Osteoblast (primary cell): ENCODE measurements at regions not wholly inside any gene's neighbourhood (a gene's known extent, or its start where the extent isn't known, plus 50 kb on each side); places are given as distances from the start of the nearest gene placed in this dataset.

Experiments used
- DNase-seq: peaks from one replicate; pipeline ENCODE4 v3.0.0; 2011; ENCODE audit warnings: low spot score, mixed read lengths; ENCODE audit not compliant: insufficient read length; ENCODE audit errors: missing footprints
- H2AFZ ChIP-seq: 2 replicates; pipeline ENCODE4 v1.6.0; 2011; ENCODE audit warnings: mild to moderate bottlenecking, low read length
- H3K27ac ChIP-seq: 2 replicates; pipeline ENCODE4 v1.5.1; 2011; ENCODE audit warnings: mild to moderate bottlenecking, low read depth, low read length, moderate library complexity
- H3K27me3 ChIP-seq: 2 replicates; pipeline ENCODE4 v1.6.0; 2012; ENCODE audit warnings: mild to moderate bottlenecking, control low read depth, inconsistent platforms, low read length, moderate library complexity; ENCODE audit not compliant: insufficient read depth
- H3K36me3 ChIP-seq: 2 replicates; pipeline ENCODE4 v1.5.1; 2011; ENCODE audit warnings: mild to moderate bottlenecking, low read length, control low read depth, moderate library complexity; ENCODE audit not compliant: insufficient read depth
- H3K4me1 ChIP-seq: 2 replicates; pipeline ENCODE4 v1.5.1; 2011; ENCODE audit warnings: mild to moderate bottlenecking, low read length, control low read depth, moderate library complexity; ENCODE audit not compliant: insufficient read depth
- H3K4me2 ChIP-seq: 2 replicates; pipeline ENCODE4 v1.6.0; 2011; ENCODE audit warnings: mild to moderate bottlenecking, low read length; ENCODE audit not compliant: insufficient read depth
- H3K4me3 ChIP-seq: fragments of 200-600 bp; sonication (generic); 3 replicates; pipeline ENCODE4 v1.5.1; 2012; ENCODE audit warnings: mild to moderate bottlenecking, low read length, inconsistent platforms; ENCODE audit not compliant: insufficient read depth
- H3K79me2 ChIP-seq: 2 replicates; pipeline ENCODE4 v1.6.0; 2012; ENCODE audit warnings: mild to moderate bottlenecking, low read length, control low read depth, inconsistent platforms; ENCODE audit not compliant: insufficient read depth
- H3K9me3 ChIP-seq: 2 replicates; pipeline ENCODE4 v1.5.1; 2011; ENCODE audit warnings: low read depth, low read length, control low read depth
- H4K20me1 ChIP-seq: 2 replicates; pipeline ENCODE4 v1.6.0; 2012; ENCODE audit warnings: mild to moderate bottlenecking, low read length, control low read depth; ENCODE audit not compliant: insufficient read depth
- TF ChIP-seq, protein P1 (sequence below): IDR thresholded peaks from 2 replicates; pipeline ENCODE4 v1.5.1; 2011; ENCODE audit warnings: mild to moderate bottlenecking, low read depth, low read length, moderate library complexity; ENCODE audit errors: extremely low read depth

GRCh38 chr11:8828580-8829361 lies 82.2 kb upstream of the AKIP1 start:
- TF ChIP-seq, protein P1, sequence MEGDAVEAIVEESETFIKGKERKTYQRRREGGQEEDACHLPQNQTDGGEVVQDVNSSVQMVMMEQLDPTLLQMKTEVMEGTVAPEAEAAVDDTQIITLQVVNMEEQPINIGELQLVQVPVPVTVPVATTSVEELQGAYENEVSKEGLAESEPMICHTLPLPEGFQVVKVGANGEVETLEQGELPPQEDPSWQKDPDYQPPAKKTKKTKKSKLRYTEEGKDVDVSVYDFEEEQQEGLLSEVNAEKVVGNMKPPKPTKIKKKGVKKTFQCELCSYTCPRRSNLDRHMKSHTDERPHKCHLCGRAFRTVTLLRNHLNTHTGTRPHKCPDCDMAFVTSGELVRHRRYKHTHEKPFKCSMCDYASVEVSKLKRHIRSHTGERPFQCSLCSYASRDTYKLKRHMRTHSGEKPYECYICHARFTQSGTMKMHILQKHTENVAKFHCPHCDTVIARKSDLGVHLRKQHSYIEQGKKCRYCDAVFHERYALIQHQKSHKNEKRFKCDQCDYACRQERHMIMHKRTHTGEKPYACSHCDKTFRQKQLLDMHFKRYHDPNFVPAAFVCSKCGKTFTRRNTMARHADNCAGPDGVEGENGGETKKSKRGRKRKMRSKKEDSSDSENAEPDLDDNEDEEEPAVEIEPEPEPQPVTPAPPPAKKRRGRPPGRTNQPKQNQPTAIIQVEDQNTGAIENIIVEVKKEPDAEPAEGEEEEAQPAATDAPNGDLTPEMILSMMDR = no peak
- peak overlapping the region; percentile 7 for H3K4me2 ChIP-seq
- H3K27ac ChIP-seq = no peak overlapping the region
- no peaks in the 10 kb centered on the region for H3K9me3 ChIP-seq
- peak overlapping the region; percentile 10 for H2AFZ ChIP-seq
- no peaks in the 10 kb centered on the region for H4K20me1 ChIP-seq
- H3K27me3 ChIP-seq = no peaks in the 10 kb centered on the region
- H3K4me1 ChIP-seq = peaks cover 41% of the 10 kb centered on the region
- no peak overlapping the region for H3K4me3 ChIP-seq
- no peaks in the 10 kb centered on the region for H3K36me3 ChIP-seq
- no peaks in the 10 kb centered on the region for H3K79me2 ChIP-seq
- DNase-seq = no peak

DNA sequence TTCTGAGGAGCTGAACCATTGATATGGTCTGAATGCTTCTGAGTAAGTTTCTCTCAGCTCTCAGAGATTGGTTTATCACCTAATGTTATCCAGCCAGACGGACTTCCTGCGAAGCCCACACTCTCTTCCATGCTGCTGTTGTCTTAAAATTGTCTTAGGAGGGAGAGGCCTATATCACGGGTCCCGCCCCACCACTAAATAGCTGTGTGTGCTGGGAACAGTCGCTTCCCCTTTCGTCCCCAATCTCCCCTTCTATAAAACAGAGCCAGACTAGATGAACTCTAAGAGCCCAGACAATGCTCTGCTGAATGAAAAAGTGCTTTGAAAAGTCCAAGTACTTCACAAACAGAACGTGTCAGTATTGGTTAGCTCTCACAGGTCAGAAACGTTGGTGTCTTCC lies 81.4 kb upstream of the AKIP1 start:
- no peak for DNase-seq
- H3K79me2 ChIP-seq = no peaks in the 10 kb centered on the region
- H3K4me2 ChIP-seq = no peak overlapping the region
- H3K27ac ChIP-seq = no peak overlapping the region
- H2AFZ ChIP-seq = no peak overlapping the region
- H4K20me1 ChIP-seq = no peaks in the 10 kb centered on the region
- H3K27me3 ChIP-seq = no peaks in the 10 kb centered on the region
- H3K4me1 ChIP-seq = peaks cover 45% of the 10 kb centered on the region
- H3K36me3 ChIP-seq = no peaks in the 10 kb centered on the region
- H3K4me3 ChIP-seq = no peak overlapping the region
- TF ChIP-seq, protein P1 = no peak
- H3K9me3 ChIP-seq = no peaks in the 10 kb centered on the region

- Histone ChIP-seq H3K27ac (no peak overlapping the region), H3K79me2 (no peaks in the 10 kb centered on the region), H3K27me3 (no peaks in the 10 kb centered on the region), H3K4me1 (peaks cover 47% of the 10 kb centered on the region), H3K36me3 (no peaks in the 10 kb centered on the region), H3K4me3 (no peak overlapping the region), H4K20me1 (no peaks in the 10 kb centered on the region), H2AFZ (no peak overlapping the region), H3K4me2 (no peak overlapping the region), H3K9me3 (no peaks in the 10 kb centered on the region)
- TF ChIP-seq, protein P1 = no peak
- no peak for DNase-seq
Observed at GRCh38 chr11:8830641-8831040, 80.3 kb upstream of the AKIP1 start.

- Histone ChIP-seq H3K4me1 (peaks cover 34% of the 10 kb centered on the region), H4K20me1 (no peaks in the 10 kb centered on the region), H3K9me3 (no peaks in the 10 kb centered on the region), H3K4me2 (no peak overlapping the region), H3K4me3 (no peak overlapping the region), H3K79me2 (no peaks in the 10 kb centered on the region), H3K27me3 (no peaks in the 10 kb centered on the region), H3K36me3 (no peaks in the 10 kb centered on the region), H3K27ac (no peak overlapping the region), H2AFZ (no peak overlapping the region)
- DNase-seq = no peak
- TF ChIP-seq, protein P1 = no peak
Observed at GRCh38 chr11:8831861-8832260, 79.1 kb upstream of the AKIP1 start.
